Liver (tissue), 3 donors: ENCODE measurements at regions not wholly inside any gene's neighbourhood (a gene's known extent, or its start where the extent isn't known, plus 50 kb on each side); places are given as distances from the start of the nearest gene placed in this dataset.

Experiments used
- ATF3 ChIP-seq: IDR thresholded peaks from 2 replicates; pipeline ENCODE4 v1.6.1; 2016; ENCODE audit warnings: antibody characterized with exemption
- CTCF ChIP-seq: fragments of 150-350 bp; IDR thresholded peaks from 2 replicates; pipeline ENCODE4 v1.5.1; 2017; ENCODE audit warnings: improper control_type of control experiment, low read depth, low read length; ENCODE audit not compliant: missing input control
- EGR1 ChIP-seq, 2 donors: IDR thresholded peaks; 2 replicates each; pipeline ENCODE4 v1.6.1; 2016 to 2018; ENCODE audit warnings: antibody characterized with exemption in 2 of 2, low read depth in 2 of 2
- MAX ChIP-seq: IDR thresholded peaks from 2 replicates; pipeline ENCODE4 v1.6.1; 2016; ENCODE audit warnings: antibody characterized with exemption
- RAD21 ChIP-seq, 2 donors: IDR thresholded peaks; 2 replicates each; pipeline ENCODE4 v1.6.1; 2016; ENCODE audit warnings: antibody characterized with exemption in 2 of 2, mild to moderate bottlenecking in 2 of 2
- REST ChIP-seq: IDR thresholded peaks from 2 replicates; pipeline ENCODE4 v1.6.1; 2016; ENCODE audit warnings: antibody characterized with exemption, mild to moderate bottlenecking
- YY1 ChIP-seq: IDR thresholded peaks from 2 replicates; pipeline ENCODE4 v1.6.1; 2016; ENCODE audit warnings: antibody characterized with exemption, mild to moderate bottlenecking
- ZBTB33 ChIP-seq: IDR thresholded peaks from 2 replicates; pipeline ENCODE4 v1.6.1; 2016; ENCODE audit warnings: antibody characterized with exemption
- donor health status: healthy.
- donor health status: healthy.

GRCh38 chr14:25574628-25575325, 524.8 kb upstream of the STXBP6 start:
- TF ChIP-seq RAD21 (IDR thresholded peaks at IDR 0.05) (no peak), CTCF (no peak), EGR1 (IDR thresholded peaks at IDR 0.05; ENCODE audit: low read depth in 2 of 2) (no peak), MAX (no peak), REST (no peak), YY1 (no peak), ATF3 (no peak), ZBTB33 (no peak)
